Endothelial cell of umbilical vein (primary cell): ENCODE measurements at regions not wholly inside any gene's neighbourhood (a gene's known extent, or its start where the extent isn't known, plus 50 kb on each side); places are given as distances from the start of the nearest gene placed in this dataset.

Experiments used
- BruUV-seq: library from RNA; stranded (reverse); fragments of 400-500 nt; replicated peaks from 2 replicates; lab custom pipeline; 2021; lab: Mats Ljungman, UMichigan
- CTCF ChIA-PET: fragments of 300-600, 350-600 bp; sonication (Branson Sonifier 250); formaldehyde crosslinking; loops from one replicate; lab custom pipeline; 2021; ENCODE audit warnings: antibody characterized with exemption, inconsistent platforms; lab: Charles Lee
- POLR2A ChIA-PET: fragments of 300-600, 350-600 bp; sonication (Branson Sonifier 250); formaldehyde crosslinking; loops from one replicate; lab custom pipeline; 2021; ENCODE audit warnings: antibody characterized with exemption, inconsistent platforms; lab: Charles Lee
- DNase-seq: peaks from one replicate; pipeline ENCODE4 v3.0.0-alpha.2; 2011; ENCODE audit warnings: low read depth, low spot score
- FAIRE-seq: peaks from 2 replicates; lab custom pipeline; 2011; peaks lifted over from hg19 to GRCh38; lab: Jason Lieb, UNC
- H2AFZ ChIP-seq: 2 replicates; pipeline ENCODE4 v1.6.0; 2012; ENCODE audit warnings: low read depth, low read length, control low read depth, inconsistent platforms
- H3K27ac ChIP-seq: 2 replicates; pipeline ENCODE4 v1.5.1; 2011; ENCODE audit warnings: low read depth, mild to moderate bottlenecking, control low read depth, low read length, moderate library complexity; ENCODE audit not compliant: insufficient read depth
- H3K27me3 ChIP-seq, 2 experiments: 2 replicates each; pipeline versions ENCODE4 v1.6.0 to v1.6.1; 2011; ENCODE audit warnings: low read length in 2 of 2, mixed read lengths in 1 of 2; ENCODE audit not compliant: control insufficient read depth in 2 of 2, insufficient read depth in 2 of 2
- H3K36me3 ChIP-seq, 2 experiments: 2 replicates in 1 of 2; 3 replicates in 1 of 2; pipeline ENCODE4 v1.5.1; 2011; ENCODE audit warnings: low read length in 2 of 2, mild to moderate bottlenecking in 1 of 2, moderate library complexity in 1 of 2; ENCODE audit not compliant: control insufficient read depth in 2 of 2, insufficient read depth in 2 of 2; ENCODE audit errors: extremely low read depth in 1 of 2
- H3K4me1 ChIP-seq: 3 replicates; pipeline ENCODE4 v1.5.1; 2011; ENCODE audit warnings: mild to moderate bottlenecking, low read length; ENCODE audit not compliant: control insufficient read depth, insufficient read depth; ENCODE audit errors: extremely low read depth
- H3K4me2 ChIP-seq: 2 replicates; pipeline ENCODE4 v1.6.1; 2011; ENCODE audit warnings: low read length, control low read depth, mixed read lengths; ENCODE audit not compliant: insufficient read depth
- H3K4me3 ChIP-seq, 3 experiments: fragments of 200-600 bp in 1 of 3; sonication (generic), shearing (Covaris generic) in 1 of 3; replicated peaks in 1 of 3; 2 replicates each; pipeline ENCODE4 v1.5.1; 2011 to 2016; ENCODE audit warnings: control low read depth in 3 of 3, low read length in 3 of 3, mild to moderate bottlenecking in 2 of 3, inconsistent platforms in 1 of 3, low read depth in 1 of 3, moderate library complexity in 1 of 3; ENCODE audit not compliant: insufficient read depth in 1 of 3
- H3K79me2 ChIP-seq: 2 replicates; pipeline ENCODE4 v1.6.0; 2012; ENCODE audit warnings: low read length, inconsistent platforms; ENCODE audit not compliant: control insufficient read depth, insufficient read depth
- H3K9ac ChIP-seq: replicated peaks from 2 replicates; pipeline ENCODE3; 2011; ENCODE audit warnings: low read length, control low read depth; ENCODE audit not compliant: insufficient read depth; ENCODE audit errors: extremely low read depth
- H3K9me1 ChIP-seq: replicated peaks from 3 replicates; pipeline ENCODE4 v1.6.0; 2011; ENCODE audit warnings: mild to moderate bottlenecking, low read length; ENCODE audit not compliant: control insufficient read depth, insufficient read depth; ENCODE audit errors: extremely low read depth
- H3K9me3 ChIP-seq: replicated peaks from 2 replicates; pipeline ENCODE4 v1.5.1; 2012; ENCODE audit warnings: low read length, inconsistent platforms; ENCODE audit not compliant: control insufficient read depth, insufficient read depth
- H4K20me1 ChIP-seq: replicated peaks from 2 replicates; pipeline ENCODE3; 2011; ENCODE audit warnings: mild to moderate bottlenecking, low read length; ENCODE audit not compliant: control insufficient read depth, insufficient read depth; ENCODE audit errors: extremely low read depth
- EZH2 ChIP-seq: IDR thresholded peaks from 2 replicates; pipeline ENCODE4 v1.6.1; 2012; ENCODE audit warnings: borderline replicate concordance, low read depth, mild to moderate bottlenecking, moderate library complexity, low read length, inconsistent platforms; ENCODE audit not compliant: severe bottlenecking
- FOS ChIP-seq: IDR thresholded peaks from 2 replicates; pipeline ENCODE4 v1.6.1; 2011; ENCODE audit warnings: mild to moderate bottlenecking, low read length, moderate library complexity, borderline replicate concordance; ENCODE audit not compliant: insufficient read depth
- GATA2 ChIP-seq: IDR thresholded peaks from 2 replicates; pipeline ENCODE4 v1.7.0; 2011; ENCODE audit warnings: low read depth, mild to moderate bottlenecking, moderate library complexity, mixed read lengths, low read length; ENCODE audit not compliant: insufficient read length, insufficient read depth
- JUN ChIP-seq: IDR thresholded peaks from 2 replicates; pipeline ENCODE4 v1.6.1; 2011; ENCODE audit warnings: borderline replicate concordance, low read depth; ENCODE audit not compliant: insufficient read length, insufficient read depth
- MYC ChIP-seq: IDR thresholded peaks from one replicate; pipeline ENCODE4 v1.6.1; 2011; ENCODE audit warnings: mild to moderate bottlenecking, low read depth, low read length
- POLR2A ChIP-seq: IDR thresholded peaks from 2 replicates; pipeline ENCODE4 v1.6.1; 2012; ENCODE audit warnings: low read depth, mild to moderate bottlenecking, control low read depth, low read length
- POLR2AphosphoS5 ChIP-seq: IDR thresholded peaks from 2 replicates; pipeline ENCODE4 v1.6.1; 2012; ENCODE audit warnings: low read depth, mild to moderate bottlenecking, control low read depth, low read length, moderate library complexity; ENCODE audit not compliant: insufficient read depth
- dilution Hi-C: fragments of 300-500 bp; cut with MboI; formaldehyde crosslinking; loops from one replicate; pipeline ENCODE4 v1.15.0; 2019; ENCODE audit warnings: low sequenced_read_pairs; ENCODE audit not compliant: extremely low pct_ligation_motif_present
- intact Hi-C: fragments of 100-400 bp; cut with micrococcal nuclease; formaldehyde crosslinking; loops from one replicate; pipeline ENCODE4 v1.10.0; 2022
- TF ChIP-seq, protein P1 (sequence below): IDR thresholded peaks from 2 replicates; pipeline ENCODE4 v1.6.1; 2011; ENCODE audit not compliant: insufficient read depth, insufficient read length
- TF ChIP-seq, protein P2 (sequence below), 2 donors: IDR thresholded peaks; 1 replicate in 1 of 2; 2 replicates in 1 of 2; pipeline ENCODE4 v1.5.1; 2011; ENCODE audit warnings: low read length in 2 of 2, mild to moderate bottlenecking in 2 of 2, moderate library complexity in 2 of 2, control low read depth in 1 of 2, inconsistent platforms in 1 of 2, low read depth in 1 of 2; ENCODE audit not compliant: insufficient read depth in 1 of 2; ENCODE audit errors: extremely low read depth in 1 of 2

DNA sequence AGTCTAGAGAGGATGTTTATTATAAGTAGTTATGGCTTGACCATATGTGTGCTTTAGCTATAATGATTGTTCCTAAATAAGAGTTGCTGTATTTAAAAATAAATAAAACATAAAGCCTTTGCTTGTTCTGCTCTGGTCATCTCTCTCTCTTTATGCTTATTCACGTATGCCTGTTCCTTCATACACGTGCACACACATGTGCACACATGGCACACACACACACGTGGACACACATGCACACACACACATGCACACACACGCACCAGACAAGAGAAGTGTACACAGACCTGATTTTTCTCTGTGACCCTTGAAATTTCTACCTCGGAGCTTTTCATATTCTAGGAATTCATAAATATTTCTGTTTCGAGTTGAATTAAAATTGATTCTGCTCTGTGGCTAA is 658.2 kb upstream of the SALL3 start:
- Histone ChIP-seq H2AFZ (no peak overlapping the region), H3K9me3 (peaks cover 1% of the 10 kb centered on the region), H3K4me3 (no peak overlapping the region), H3K9me1 (no peaks in the 10 kb centered on the region), H4K20me1 (no peaks in the 10 kb centered on the region), H3K79me2 (no peaks in the 10 kb centered on the region), H3K36me3 (no peaks in the 10 kb centered on the region), H3K27me3 (no peaks in the 10 kb centered on the region), H3K4me1 (no peaks in the 10 kb centered on the region), H3K9ac (no peak overlapping the region), H3K27ac (no peak overlapping the region), H3K4me2 (no peak overlapping the region)
- dilution Hi-C loops: no loop called here
- no peak for FAIRE-seq
- ChIA-PET POLR2A (no interaction called here), CTCF (no interaction called here)
- DNase-seq: no peak
- intact Hi-C loops: no loop called here
- no TSS peak for BruUV-seq
- TF ChIP-seq, protein P1, sequence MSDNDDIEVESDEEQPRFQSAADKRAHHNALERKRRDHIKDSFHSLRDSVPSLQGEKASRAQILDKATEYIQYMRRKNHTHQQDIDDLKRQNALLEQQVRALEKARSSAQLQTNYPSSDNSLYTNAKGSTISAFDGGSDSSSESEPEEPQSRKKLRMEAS: peak; percentile 29
- TF ChIP-seq POLR2A: no peak

DNA sequence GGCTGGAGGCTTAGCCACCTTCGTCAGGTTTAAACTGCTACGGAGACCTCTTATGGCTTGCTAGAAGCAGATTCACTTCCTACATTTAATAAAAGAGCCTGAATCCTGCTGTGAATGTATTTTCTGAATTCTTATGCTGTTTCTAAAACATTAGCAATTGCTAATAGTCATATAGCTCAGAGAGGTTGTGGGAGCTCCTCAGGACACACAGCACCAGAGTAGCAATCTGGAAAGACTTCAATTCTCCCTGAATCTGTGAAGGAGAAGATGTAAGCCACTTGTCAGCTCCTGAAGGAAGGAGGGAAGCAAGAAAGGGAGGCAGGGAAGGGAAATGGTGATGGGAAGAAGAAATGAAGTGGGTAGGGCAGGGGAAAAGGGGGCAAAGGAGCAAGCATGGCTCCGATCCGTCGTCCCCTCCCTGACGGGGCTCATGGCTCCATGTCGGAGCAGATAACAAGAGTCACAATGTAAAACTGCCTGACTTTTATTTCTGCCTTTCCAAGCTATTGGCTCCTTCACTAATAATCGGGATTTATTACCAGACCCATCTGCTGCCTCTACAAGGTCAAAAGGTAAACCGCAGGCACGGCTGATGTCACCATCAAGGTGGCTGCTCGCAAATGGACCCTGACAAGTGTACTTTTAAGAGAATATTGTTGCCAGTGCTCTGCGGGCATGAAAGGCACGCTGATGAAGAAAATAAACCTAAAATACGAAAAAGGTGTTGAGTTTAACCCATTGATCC is 656.0 kb upstream of the SALL3 start:
- Histone ChIP-seq H3K9me1 (no peaks in the 10 kb centered on the region), H3K9me3 (peaks cover 4% of the 10 kb centered on the region), H3K27me3 (no peaks in the 10 kb centered on the region), H3K4me2 (no peak overlapping the region), H3K27ac (no peak overlapping the region), H3K36me3 (no peaks in the 10 kb centered on the region), H3K4me1 (no peaks in the 10 kb centered on the region), H2AFZ (no peak overlapping the region), H3K4me3 (no peak overlapping the region), H3K9ac (no peak overlapping the region), H4K20me1 (no peaks in the 10 kb centered on the region), H3K79me2 (no peaks in the 10 kb centered on the region)
- DNase-seq: no peak
- ChIA-PET POLR2A (no interaction called here), CTCF (no interaction called here)
- dilution Hi-C loops: no loop called here
- BruUV-seq: no TSS peak
- FAIRE-seq: no peak
- intact Hi-C loops: no loop called here
- TF ChIP-seq, protein P2, sequence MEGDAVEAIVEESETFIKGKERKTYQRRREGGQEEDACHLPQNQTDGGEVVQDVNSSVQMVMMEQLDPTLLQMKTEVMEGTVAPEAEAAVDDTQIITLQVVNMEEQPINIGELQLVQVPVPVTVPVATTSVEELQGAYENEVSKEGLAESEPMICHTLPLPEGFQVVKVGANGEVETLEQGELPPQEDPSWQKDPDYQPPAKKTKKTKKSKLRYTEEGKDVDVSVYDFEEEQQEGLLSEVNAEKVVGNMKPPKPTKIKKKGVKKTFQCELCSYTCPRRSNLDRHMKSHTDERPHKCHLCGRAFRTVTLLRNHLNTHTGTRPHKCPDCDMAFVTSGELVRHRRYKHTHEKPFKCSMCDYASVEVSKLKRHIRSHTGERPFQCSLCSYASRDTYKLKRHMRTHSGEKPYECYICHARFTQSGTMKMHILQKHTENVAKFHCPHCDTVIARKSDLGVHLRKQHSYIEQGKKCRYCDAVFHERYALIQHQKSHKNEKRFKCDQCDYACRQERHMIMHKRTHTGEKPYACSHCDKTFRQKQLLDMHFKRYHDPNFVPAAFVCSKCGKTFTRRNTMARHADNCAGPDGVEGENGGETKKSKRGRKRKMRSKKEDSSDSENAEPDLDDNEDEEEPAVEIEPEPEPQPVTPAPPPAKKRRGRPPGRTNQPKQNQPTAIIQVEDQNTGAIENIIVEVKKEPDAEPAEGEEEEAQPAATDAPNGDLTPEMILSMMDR (IDR thresholded peaks at IDR 0.05; ENCODE audit: extremely low read depth in 1 of 2, insufficient read depth in 1 of 2, low read depth in 1 of 2, low read length in 2 of 2): no peak
- TF ChIP-seq JUN (no peak), MYC (no peak), GATA2 (no peak), POLR2AphosphoS5 (no peak), POLR2A (no peak), FOS (no peak), EZH2 (no peak)
- TF ChIP-seq, protein P1: no peak
